HFFc6 (cell line): ENCODE measurements at regions not wholly inside any gene's neighbourhood (a gene's known extent, or its start where the extent isn't known, plus 50 kb on each side); places are given as distances from the start of the nearest gene placed in this dataset.

Experiments used
- DNase-seq: peaks from one replicate; pipeline ENCODE4 v3.0.0-alpha.2; 2018
- H3K27ac Mint-ChIP-seq: 2 replicates; pipeline ENCODE4 v1.8.0; 2020; ENCODE audit warnings: mild to moderate bottlenecking, mixed read lengths
- H3K27me3 Mint-ChIP-seq: 2 replicates; pipeline ENCODE4 v1.8.0; 2021; ENCODE audit warnings: mild to moderate bottlenecking, moderate library complexity, mixed read lengths; ENCODE audit not compliant: insufficient read depth
- H3K36me3 Mint-ChIP-seq: 2 replicates; pipeline ENCODE4 v1.8.0; 2021; ENCODE audit warnings: low read depth, mixed read lengths
- H3K4me1 Mint-ChIP-seq: 2 replicates; pipeline ENCODE4 v1.8.0; 2020; ENCODE audit warnings: low read depth, mixed read lengths
- H3K4me3 Mint-ChIP-seq: 2 replicates; pipeline ENCODE4 v1.8.0; 2020; ENCODE audit warnings: mild to moderate bottlenecking, moderate library complexity, mixed read lengths
- H3K9me3 Mint-ChIP-seq: 2 replicates; pipeline ENCODE4 v1.8.0; 2020; ENCODE audit warnings: mild to moderate bottlenecking, mixed read lengths
- CTCF ChIP-seq: fragments of 200-600 bp; sonication (generic); IDR thresholded peaks from 2 replicates; pipeline ENCODE4 v1.5.0; 2021; ENCODE audit warnings: antibody characterized with exemption, mild to moderate bottlenecking

- no peaks in the 10 kb centered on the region for H3K36me3 Mint-ChIP-seq
- TF ChIP-seq CTCF, result peak; percentile 78
- H3K27ac Mint-ChIP-seq, result no peak overlapping the region
- DNase-seq, result peak; percentile 18
- H3K4me1 Mint-ChIP-seq, result peaks cover 14% of the 10 kb centered on the region
- H3K27me3 Mint-ChIP-seq, result no peaks in the 10 kb centered on the region; the same call in 1 of the 2 replicates
- H3K9me3 Mint-ChIP-seq, result no peaks in the 10 kb centered on the region
- H3K4me3 Mint-ChIP-seq, result no peak overlapping the region
Observed at GRCh38 chr4:89657931-89658700, 178.8 kb downstream of the SNCA start.

- no peaks in the 10 kb centered on the region; the same call in 1 of the 2 replicates for H3K27me3 Mint-ChIP-seq
- H3K4me3 Mint-ChIP-seq, result no peak overlapping the region
- H3K27ac Mint-ChIP-seq, result no peak overlapping the region
- H3K9me3 Mint-ChIP-seq, result no peaks in the 10 kb centered on the region; the same call in 1 of the 2 replicates
- H3K36me3 Mint-ChIP-seq, result no peaks in the 10 kb centered on the region
- DNase-seq, result no peak
- no peaks in the 10 kb centered on the region for H3K4me1 Mint-ChIP-seq
- no peak for TF ChIP-seq CTCF
Observed at GRCh38 chr4:89653012-89653411, 183.9 kb downstream of the SNCA start.

- Mint-ChIP-seq H3K4me1 (peaks cover 5% of the 10 kb centered on the region; the same call in 1 of the 2 replicates), H3K36me3 (no peaks in the 10 kb centered on the region), H3K27ac (no peak overlapping the region), H3K27me3 (peaks cover 6% of the 10 kb centered on the region; the same call in 1 of the 2 replicates), H3K9me3 (no peaks in the 10 kb centered on the region; the same call in 1 of the 2 replicates), H3K4me3 (no peak overlapping the region)
- no peak for DNase-seq
- no peak for TF ChIP-seq CTCF
Observed at GRCh38 chr4:89645482-89645881, 191.5 kb downstream of the SNCA start.

- Mint-ChIP-seq H3K9me3 (no peaks in the 10 kb centered on the region), H3K4me1 (peaks cover 5% of the 10 kb centered on the region; the same call in 1 of the 2 replicates), H3K27me3 (peaks cover 9% of the 10 kb centered on the region; the same call in 1 of the 2 replicates), H3K27ac (no peak overlapping the region), H3K4me3 (peak overlapping the region; percentile 20; the same call in 1 of the 2 replicates), H3K36me3 (no peaks in the 10 kb centered on the region)
- no peak for DNase-seq
- peak; percentile 43; the same call in 1 of the 2 replicates for TF ChIP-seq CTCF
Observed at GRCh38 chr4:89641367-89641687, 195.6 kb downstream of the SNCA start.

GRCh38 chr4:89640620-89641366 lies 196.2 kb downstream of the SNCA start:
- peak; percentile 76 for TF ChIP-seq CTCF
- peak overlapping the region; percentile 20; the same call in 1 of the 2 replicates for H3K4me3 Mint-ChIP-seq
- DNase-seq, result no peak
- peaks cover 9% of the 10 kb centered on the region; the same call in 1 of the 2 replicates for H3K27me3 Mint-ChIP-seq
- no peaks in the 10 kb centered on the region for H3K36me3 Mint-ChIP-seq
- peaks cover 5% of the 10 kb centered on the region; the same call in 1 of the 2 replicates for H3K4me1 Mint-ChIP-seq
- no peak overlapping the region for H3K27ac Mint-ChIP-seq
- H3K9me3 Mint-ChIP-seq, result no peaks in the 10 kb centered on the region
